ENCODE measurements at regions not wholly inside any gene's neighbourhood (a gene's known extent, or its start where the extent isn't known, plus 50 kb on each side); places are given as distances from the start of the nearest gene placed in this dataset.

DNA sequence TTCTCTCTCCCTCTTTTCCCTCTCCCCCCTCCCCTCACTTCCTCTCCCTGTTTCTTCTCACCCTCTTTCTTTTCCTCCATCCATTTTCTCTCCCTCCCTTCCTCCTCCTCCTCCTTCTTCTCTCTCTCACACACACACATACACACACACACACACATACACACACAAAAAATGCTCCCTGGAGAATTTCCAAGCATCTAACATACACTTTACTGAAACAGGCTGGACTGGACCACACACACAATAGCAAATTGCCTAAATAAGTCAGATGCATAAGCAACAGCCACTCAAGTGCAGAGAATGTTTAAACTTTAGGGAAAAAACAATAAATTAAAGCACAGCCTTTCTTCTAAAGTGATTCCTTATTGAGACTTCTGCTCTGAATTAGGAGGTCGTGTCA lies 267.7 kb downstream of the FGFR2 start:
- no peak for DNase-seq (ENCODE audit: low spot score)

DNA sequence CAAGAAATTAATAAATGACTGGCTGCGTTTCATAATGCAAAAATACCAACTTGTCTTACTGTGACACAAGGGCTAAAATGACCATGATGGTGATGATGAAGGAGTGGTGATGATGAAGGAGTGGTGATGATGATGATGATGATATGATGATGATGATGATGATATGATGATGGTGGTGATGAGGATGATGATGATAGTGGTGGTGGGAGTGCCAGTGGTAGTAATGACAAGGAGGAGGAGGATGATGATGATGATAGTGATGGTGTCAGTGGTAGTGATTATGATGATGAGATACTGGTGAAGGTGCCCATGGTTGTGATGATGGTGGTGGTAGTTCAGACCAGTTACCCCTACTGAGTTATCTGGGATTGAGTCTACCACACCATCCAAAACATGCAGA lies 265.9 kb downstream of the FGFR2 start:
- no peak for DNase-seq (ENCODE audit: low spot score)

DNA sequence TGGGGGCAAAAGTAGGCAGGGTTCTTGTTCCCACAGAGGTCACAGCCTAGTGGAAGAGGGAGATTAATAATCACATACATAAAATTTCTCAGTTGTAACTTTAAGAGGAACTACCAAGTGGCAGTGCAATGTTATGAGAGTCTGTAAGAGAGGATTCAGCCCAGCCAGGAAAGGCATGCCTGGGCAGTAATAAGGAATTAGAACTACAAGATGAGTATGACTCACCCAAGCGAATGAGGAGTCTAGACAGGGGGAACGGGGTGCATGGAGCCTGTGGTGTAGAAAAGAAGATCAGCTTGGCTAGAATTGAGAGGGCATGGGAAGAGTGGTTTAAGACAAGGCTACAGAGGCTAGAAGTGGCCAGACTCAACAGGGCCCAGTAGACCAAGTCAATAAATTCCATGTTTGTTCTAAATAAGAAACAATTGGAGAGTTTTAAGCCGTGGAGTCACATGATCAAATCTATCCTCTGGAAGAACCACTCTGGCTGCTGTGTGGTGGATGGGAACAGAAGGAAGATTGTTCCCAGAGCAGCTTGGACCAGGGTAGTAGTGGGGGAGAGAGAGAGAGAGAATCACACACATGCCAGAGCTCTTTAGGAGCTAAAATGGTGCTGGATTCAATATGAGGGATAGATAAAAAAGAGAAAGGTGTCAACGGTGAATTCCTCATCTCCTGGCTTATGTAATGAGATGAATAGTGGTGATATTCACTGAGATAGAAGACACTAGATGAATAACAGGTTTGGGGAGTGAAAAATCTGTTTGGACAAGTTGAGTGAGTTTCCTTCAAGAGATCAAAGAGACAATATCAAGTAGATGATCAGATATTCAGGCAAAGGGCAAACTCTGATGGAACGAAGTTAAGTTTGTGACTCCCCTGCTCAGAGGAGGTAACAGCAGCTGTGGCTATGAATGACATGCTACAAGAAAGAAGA lies 265.1 kb downstream of the FGFR2 start:
- no peak for DNase-seq (ENCODE audit: low spot score)

DNA sequence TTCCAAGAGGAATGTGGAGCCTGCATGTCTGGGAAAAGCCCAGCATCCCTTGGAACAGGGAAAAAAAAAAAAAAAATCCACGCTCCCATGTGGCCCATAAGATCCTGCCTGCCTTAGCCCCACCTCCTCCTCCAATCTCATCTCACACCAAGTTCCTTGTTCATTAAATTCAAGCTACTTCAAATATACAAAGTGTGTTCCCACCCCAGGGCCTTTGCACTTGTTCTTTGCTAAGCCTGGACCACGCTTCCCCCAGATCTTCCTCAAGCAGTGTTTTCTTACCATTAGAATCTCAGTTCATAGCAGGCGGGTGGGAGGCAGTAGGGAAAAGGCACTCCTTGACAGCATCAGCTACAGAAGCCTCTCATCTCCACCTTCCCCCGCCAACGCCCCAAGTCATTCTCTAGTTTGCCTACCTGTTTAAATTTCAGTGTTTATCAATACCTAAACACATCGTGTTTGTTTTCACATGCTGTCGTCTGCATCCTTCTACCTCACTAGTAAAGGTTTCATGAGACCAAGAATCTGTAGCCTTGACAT lies 262.8 kb downstream of the FGFR2 start:
- DNase-seq (ENCODE audit: low spot score): no peak

DNA sequence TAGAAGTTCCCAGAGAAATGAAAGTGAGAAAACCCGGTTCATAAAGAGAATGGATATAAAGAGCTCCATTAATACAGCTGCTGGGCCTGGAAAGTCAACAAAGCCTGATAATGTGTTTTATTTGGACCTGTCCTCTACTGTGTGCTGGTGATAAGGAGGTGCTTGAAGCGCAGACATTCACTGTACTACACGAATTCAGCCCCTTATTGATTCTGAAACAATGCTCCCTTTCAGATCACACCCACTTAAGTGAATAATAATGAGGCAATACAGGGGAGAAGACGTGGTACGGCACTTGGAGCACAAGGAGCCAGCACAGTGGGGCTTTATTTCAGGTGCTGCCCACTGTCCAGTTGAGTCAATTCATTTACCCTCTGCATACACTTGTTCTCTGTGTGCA lies 260.8 kb downstream of the FGFR2 start:
- DNase-seq (ENCODE audit: low spot score): no peak

DNA sequence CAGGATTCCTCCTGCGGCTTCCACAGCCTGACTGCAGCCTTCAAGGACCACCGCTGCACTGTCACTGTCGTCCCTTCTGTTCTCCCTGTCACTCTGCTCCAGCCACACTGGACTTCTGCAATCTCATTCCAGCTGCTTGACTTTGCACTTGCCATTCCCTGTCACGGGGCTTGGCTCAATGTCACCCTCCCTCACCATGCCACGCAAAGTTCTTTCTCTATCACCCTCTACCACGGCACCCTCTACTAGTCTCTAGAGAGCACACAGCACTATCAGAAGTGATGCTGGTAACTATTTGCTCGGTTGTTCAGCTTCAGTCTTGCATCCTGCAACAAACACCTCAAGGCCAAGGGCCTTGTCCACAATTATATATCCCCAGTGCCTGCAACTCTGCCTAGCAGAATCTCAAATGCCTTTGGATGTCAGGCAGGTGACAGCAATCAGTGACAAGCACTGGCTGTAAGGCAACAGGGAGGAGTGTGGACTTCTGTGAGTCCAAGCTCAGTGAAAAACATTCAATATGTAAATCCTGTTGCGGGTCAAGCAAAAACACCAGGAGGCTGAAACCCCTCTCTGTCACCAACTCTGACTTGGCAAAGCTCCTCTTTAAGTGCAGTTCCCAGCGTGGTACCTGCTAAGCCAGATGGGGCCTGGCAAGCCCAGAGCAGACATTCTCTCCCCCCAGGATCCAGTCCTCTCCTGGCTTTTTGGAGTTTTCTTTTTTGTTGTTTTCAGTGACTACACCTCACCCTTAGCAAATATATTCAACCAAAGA lies 259.9 kb downstream of the FGFR2 start:
- DNase-seq (ENCODE audit: low spot score): no peak

DNA sequence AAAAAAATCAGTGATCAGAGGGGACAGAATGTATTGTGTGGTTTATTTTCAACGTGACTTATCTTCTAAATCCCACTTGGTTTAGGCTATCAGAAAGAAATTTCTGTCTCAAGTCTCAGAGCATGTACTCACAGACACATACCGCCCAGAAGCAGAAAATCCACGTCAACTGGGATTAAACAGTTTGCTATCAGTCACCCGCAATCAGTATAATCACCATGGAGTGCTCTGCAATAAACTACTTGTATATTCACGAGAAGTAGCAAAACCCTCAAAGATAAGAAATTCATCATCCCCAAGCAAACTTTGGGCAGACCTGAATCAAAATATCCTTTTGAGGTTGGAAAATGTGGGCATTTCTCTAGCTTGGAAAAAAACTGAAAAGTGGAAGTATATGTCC lies 259.1 kb downstream of the FGFR2 start:
- no peak for DNase-seq (ENCODE audit: low spot score)

DNA sequence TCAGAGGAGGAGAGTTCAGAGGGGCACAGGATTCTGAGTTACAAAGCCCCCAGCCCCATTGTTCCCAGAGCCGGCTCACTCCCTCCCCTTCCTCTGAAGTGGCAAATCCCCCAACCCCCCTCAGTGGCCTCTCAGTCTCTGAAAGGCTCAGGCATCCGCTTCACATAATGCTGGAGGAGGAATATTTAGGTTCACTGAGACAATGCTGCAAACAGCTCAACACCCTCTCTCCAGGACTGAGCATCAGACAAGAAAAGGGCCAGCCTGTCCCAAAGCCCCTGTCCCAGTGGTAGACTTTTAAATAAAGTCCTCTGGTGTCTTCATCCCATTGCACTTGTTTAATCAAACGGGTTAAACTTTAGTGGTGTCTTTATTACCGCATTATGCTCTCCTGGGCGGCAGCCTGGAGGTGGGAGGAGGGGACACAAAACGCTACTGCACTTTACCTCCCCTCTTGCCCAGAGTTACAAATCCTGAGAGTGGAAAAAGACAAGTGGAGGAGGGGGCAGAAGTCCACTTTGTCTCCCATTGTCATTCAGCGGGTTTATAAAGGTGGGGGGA lies 257.9 kb downstream of the FGFR2 start:
- no peak for DNase-seq (ENCODE audit: low spot score)

DNA sequence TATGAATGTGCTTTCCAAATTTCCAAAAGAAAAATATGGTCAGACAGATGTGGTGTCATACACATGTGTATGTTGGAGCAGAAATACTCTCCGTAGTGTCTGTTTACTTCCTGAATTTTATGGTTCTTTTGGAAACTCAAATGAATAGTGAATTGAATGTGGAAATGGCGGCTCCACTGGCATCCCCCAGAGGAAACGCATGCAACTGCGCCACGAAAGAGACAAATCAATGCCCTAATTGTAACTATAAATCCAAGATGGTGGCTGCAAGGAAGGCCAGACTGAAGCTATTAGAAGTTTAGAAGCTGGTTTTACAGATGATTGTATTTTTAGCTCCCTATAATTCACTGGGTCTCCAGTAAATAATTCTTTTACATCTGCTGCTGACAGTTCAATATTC lies 246.7 kb downstream of the FGFR2 start:
- DNase-seq (ENCODE audit: low spot score): no peak

DNA sequence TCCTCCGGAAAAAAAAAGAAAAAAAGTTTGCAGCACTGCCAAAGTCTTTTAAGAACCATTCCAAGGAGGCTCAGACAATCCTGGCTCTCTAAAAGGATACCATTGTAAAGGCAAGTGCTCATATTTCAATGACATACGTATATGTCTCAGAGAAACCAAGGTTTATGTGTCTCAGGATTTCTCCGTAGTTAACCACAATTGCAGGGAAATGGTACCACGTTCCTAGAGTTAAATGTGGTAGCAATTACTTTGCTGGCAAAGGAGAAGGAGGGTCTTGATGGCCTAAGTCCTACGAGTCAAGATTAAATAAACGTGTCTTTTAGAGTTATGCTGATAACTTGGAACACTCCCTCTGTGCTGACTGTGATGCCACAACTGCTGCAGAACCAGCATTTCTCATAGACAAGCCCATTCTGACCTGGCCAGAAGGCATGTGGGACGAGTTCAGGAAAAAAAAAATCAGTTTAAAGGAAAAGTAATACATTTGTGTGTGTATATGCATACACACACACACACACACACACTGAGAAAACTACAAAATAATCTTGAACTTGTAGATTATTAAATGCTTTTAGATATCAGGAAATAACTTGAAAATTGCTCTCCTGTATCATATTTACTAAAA lies 245.9 kb downstream of the FGFR2 start:
- DNase-seq (ENCODE audit: low spot score): no peak

DNA sequence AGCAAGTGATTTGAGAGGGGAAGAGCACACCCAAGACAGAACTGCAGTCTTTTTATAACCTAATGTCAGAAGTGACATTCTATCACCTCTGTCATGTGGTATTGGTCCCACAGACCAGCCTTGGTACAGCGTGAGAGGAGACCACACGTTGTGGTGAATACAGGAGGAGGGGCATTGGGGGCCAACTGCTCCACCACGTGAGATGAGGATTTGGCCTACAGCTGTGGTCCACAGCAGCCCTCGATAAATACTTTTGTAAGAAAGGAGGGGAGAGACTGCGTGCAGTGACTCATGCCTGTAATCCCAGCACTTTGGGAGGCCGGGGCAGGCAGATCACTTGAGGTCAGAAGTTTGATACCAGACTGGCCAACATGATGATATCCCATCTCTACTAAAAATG lies 243.1 kb downstream of the FGFR2 start:
- DNase-seq (ENCODE audit: low spot score): no peak

DNA sequence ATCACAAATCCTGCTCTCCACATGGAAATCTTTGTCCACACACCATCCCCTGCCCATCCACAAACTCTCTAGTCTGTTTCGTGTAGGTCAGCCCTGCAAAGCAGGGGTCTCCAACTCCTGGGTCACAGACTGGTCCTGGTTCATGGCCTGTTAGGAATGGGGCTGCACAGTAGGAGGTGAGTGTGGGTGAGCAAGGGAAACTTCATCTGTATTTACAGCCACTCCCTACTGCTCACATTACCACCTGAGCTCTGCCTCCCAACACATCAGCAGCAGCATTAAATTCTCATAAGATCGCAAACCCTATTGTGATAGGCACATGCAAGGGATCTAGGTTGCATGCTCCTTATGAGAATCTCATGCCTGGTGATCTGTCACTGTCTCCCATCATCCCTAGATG lies 242.1 kb downstream of the FGFR2 start:
- DNase-seq (ENCODE audit: low spot score): no peak

DNA sequence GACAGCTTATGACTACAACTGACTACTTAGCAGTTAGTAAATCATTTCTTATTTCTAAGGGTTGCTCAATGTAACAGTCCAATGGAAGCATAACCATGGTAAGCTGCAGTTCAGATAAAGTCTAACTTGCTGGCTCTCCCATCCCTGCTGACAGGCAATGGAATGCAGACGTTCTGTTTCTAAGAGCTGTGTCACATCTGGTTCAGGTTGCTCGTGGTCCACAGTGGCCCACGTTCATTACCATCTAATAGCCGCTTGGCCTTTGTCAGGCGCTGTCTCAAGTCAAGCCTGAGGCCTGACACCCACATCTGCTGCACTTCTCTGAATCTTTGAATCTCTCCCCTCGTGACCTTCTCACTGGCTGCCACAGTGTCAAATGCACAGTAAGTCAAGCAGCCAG lies 240.8 kb downstream of the FGFR2 start:
- no peak for DNase-seq (ENCODE audit: low spot score)

DNA sequence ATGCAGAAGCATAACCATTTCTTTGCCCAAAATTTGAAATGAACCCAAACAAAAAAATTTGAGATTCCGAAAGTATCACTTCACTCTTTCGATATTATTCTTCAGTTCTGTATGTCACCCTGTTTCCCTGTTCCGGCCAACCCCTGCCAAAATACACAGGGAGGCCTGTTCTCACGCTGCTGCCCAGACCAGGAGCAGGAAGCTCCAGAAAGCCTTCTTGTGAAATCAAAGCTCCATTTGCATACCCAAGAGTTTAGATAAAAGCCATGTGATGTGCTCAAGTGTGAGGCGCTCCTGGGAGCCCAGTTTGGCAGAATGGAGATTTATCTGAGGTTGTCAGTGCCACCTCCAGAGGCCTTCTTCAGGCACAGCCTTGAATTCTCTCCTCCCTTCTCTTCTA lies 236.2 kb downstream of the FGFR2 start:
- DNase-seq (ENCODE audit: low spot score): no peak

DNA sequence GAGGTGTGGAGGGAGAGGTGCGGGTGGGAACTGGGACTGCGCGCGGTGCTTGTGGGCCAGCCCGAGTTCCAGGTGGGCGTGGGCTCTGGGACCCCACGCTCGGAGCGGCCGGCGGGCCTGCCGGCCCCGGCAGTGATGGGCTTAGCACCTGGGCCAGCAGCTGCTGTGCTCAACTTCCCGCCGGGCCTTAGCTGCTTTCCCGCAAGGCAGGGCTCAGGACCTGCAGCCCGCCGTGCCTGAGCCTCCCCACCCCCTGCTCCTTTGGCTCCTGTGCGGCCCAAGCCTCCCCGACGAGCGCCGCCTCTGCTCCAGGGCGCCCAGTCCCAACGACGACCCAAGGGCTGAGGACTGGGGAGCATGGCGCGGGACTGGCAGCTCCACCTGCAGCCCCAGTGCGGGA lies 232.7 kb downstream of the FGFR2 start:
- DNase-seq (ENCODE audit: low spot score): no peak

DNA sequence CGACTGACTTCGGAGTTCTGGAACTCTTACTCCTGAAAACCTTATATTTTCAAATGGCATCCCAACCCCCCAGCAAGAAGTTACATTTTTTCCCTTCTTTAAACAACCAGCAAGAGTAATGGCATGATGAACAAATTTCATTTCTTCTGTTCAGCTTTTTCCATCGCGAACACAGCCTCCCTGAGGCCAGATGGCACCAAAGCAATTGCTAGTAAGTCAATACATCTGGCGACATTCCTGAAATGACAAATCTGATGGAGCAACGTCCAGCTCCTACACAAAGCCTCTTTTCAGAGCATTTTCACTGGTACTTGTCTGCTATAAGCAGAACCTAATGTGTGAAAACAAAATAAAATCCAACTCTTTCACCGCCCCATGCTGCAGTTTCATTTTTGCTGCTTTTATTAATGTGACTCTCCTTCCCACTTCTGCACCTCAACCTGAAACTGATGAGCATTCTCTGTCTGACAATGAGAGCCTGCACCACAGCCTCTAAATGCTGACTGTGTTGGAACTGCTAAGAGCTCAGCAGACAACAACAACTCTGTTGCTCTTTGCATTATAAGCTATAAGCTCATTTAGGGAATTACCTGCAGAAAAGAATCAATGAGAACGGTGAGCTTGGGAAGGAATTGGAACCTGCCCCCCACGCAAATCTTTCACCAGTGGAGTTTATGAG lies 229.8 kb downstream of the FGFR2 start:
- no peak for DNase-seq (ENCODE audit: low spot score)

DNA sequence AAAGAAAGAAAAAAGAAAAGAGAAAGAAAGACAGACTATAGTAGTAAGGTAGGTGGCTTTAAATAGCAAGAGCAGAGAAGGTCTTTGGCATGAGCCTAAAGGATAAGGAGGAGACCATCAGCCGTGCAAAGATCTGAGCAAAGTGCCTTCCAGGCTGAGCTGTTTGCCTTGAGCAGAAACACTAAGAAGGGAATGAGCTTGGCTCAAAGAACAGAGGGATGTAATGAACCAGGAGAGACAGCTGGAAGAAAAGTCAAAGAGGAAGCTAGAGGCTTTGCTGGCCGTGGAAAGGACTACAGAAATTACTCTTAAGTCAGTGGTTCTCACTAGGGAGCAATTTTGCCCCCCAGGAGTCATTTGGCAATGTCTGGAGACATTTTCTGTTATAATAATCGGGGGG lies 228.6 kb downstream of the FGFR2 start:
- no peak for DNase-seq (ENCODE audit: low spot score)

DNA sequence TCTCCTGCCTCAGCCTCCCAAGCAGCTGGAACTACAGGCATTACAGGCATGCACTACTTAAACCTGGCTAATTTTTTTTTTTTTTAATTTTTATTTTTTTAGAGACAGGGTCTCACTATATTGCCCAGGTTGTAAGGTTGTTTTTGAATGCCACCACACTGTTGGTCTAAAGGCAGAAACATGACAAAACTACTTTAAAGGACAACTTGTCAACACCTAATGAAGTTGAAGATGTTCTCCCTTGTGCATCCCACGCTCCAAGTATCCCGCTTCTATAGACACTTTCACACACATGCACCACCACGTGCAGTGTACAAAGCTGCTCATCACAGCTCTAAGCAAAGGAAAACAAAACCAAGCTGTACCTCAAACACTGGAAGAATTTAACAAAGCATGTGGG lies 226.4 kb downstream of the FGFR2 start:
- DNase-seq (ENCODE audit: low spot score): no peak

DNA sequence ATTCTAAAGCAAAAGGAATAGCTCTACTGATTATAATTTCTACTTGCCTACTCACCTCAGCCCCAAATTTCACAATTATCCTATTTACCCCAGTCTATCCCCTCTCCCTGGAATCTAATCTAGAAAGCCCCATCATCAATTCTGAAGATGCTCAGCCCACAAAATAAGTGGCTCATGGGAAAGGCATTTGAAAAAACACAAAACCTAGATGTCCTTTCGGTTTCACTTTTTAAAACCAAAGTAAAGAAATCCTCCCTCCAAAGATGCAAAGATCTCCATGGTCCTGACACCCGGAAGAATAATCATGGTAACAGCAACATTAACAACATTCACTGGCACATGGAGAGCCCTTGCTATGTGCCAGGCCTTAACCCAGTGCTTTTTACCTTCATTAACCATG lies 224.8 kb downstream of the FGFR2 start:
- no peak for DNase-seq (ENCODE audit: low spot score)

DNA sequence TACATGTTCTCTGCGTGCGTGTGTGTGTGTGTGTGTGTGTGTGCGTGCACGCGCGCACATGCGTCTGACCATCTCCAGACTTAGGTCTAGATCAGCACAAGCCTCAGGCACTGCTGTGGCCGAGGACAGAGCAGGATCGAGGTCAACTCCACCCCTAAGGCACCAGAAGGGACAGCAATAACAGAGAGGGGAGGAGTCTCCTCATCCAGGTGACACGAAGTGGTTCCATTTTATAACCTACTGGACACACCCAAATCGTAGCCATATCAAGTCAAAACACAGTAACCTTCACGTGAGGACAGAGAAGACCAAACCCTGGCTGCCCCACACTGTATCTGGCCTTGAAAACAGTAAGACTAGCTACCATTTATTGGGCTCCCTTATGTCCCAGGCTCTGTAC lies 224.1 kb downstream of the FGFR2 start:
- no peak for DNase-seq (ENCODE audit: low spot score)

DNA sequence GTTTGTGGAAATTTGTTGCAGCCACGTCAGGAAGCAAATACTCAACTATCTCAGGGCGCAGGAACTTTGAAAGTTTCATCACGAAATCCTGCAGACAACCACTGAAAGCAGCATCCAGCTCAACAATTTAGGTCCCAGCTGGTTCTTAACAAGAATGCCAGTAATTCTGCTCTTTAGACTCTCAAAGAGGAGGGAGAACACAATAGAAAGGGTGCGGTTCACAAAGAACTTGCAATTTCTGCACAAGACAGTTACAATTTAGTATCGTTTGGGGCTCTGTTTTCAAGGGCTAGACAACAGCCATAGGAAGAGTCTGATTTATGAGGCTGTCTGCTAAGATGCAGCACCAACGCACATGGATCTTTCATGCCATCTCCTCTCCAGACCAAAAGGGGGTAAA lies 223.1 kb downstream of the FGFR2 start:
- no peak for DNase-seq (ENCODE audit: low spot score)
